ENCODE measurements at regions not wholly inside any gene's neighbourhood (a gene's known extent, or its start where the extent isn't known, plus 50 kb on each side); places are given as distances from the start of the nearest gene placed in this dataset.

DNA sequence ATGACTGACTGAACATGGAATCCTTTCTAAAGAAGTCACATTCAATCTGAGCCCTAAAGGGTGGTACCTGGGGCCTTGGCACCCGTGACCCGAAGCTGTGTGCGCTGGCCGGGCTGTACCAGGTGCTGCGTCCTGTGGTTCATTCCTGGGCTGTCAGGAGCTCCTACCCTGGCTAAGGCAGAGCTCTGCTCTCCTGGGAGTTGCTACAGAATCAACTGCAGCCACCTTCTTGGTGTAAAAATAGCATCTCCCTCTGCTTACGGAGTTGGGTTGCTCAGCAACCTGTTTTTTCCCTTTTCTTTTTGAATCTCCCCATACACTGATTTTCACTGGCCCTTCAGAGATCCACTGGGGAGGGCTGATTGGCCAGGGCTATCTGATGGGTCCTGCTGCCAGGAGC, 236.6 kb upstream of the PDE10A start:
- no peak for TF ChIP-seq JUND (IDR thresholded peaks at IDR 0.05; ENCODE audit: low read depth)
- in situ Hi-C loops (cut with HindIII; ENCODE audit: low pct_unique_long_range_greater_than_20kb, low sequenced_read_pairs): no loop called here
- DNase-seq (ENCODE audit: low read depth in 1 of 2, low spot score in 1 of 2): no peak

DNA sequence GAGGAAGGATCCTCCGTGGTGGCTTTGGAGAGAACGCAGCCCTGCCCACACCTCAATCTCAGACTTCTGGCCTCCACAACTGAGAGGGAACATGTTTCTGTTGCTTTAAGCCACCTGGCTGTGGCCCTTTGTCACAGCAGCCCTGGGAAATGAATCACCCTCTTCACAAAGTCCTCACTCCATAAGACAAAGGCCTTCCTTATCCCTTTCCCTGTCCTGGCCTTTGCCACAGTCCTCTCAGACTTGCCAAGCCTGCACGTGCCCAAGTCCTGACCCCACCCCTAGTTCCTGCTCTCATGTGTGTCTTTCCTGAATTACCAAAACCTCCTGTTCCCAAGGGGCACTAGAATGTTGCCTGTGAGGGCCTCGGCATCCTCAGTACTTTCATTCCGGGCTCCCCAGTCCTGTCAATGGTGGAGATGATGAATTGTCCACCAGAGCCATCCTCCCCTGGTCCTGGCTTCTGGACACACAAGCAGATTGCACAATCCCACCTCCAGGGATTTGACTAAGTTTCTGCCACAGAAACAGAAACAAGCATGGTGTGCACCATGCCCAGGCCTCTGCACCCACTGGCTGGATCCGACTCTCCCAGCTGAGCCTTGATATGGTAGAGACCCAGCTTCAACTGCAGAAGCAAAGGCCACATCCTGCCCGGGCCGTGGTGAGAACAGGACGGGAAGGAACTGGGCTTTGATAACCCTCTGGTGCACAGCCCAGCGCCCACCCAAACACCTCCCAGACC, 232.6 kb upstream of the PDE10A start:
- in situ Hi-C loops (cut with HindIII; ENCODE audit: low pct_unique_long_range_greater_than_20kb, low sequenced_read_pairs): no loop called here
- no peak for DNase-seq (ENCODE audit: low read depth in 1 of 2, low spot score in 1 of 2)
- TF ChIP-seq JUND (IDR thresholded peaks at IDR 0.05; ENCODE audit: low read depth): no peak

DNA sequence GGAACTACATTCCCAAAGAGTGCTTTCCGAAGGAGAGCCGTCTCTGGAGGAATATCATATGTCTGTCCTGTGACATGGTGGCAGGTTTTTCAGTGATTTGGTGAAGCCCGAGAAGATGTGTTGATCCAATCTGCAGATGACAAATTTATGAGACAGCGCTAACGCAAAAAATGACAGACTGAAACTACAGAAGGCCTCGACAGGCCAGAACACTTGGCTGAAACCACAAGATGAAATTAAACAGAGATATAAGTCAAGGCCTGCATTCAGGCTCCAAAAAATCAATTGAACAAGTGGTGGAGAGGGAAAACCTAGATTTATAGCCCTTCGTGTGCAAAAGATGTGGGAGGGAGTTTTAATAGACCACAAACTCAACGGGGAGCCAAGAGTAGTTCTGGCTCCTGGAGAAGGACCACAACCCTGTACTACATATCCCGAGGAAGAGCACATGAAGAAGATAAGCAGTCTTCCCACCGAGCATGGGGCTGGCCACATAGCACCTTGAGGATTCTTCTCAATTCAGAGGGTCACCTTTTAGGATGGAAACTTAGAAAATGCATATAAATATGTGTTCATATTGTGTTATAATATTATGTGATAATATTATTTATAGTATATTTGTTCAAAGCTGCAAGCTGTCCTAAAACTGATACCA, 231.3 kb upstream of the PDE10A start:
- in situ Hi-C loops (cut with HindIII; ENCODE audit: low pct_unique_long_range_greater_than_20kb, low sequenced_read_pairs): no loop called here
- TF ChIP-seq JUND (IDR thresholded peaks at IDR 0.05; ENCODE audit: low read depth): no peak

DNA sequence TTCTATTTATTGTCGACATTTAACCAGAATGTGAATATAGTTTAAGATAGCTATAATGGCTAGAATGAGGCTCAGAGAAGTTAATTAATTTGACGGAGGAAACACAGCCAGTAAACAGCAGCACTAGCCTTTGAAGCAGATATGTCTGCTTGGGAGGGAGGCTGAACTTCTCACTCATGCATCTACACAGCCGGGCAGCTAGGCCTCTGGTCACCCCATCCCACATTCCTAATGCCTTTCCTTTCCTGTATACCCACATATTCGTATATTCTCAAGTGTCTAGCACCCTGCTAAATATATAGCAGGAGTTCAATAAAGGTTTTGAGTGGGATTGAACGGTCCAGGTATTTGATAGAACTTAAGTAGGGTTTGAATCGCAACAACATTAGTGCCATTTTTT, 230.4 kb upstream of the PDE10A start:
- TF ChIP-seq JUND (IDR thresholded peaks at IDR 0.05; ENCODE audit: low read depth): no peak
- in situ Hi-C loops (cut with HindIII; ENCODE audit: low pct_unique_long_range_greater_than_20kb, low sequenced_read_pairs): no loop called here
- no peak for DNase-seq (ENCODE audit: low read depth in 1 of 2, low spot score in 1 of 2)

More for the DNA sequence above, 231.3 kb upstream of the PDE10A start:
- no peak for DNase-seq (ENCODE audit: low read depth in 1 of 2, low spot score in 1 of 2)

DNA sequence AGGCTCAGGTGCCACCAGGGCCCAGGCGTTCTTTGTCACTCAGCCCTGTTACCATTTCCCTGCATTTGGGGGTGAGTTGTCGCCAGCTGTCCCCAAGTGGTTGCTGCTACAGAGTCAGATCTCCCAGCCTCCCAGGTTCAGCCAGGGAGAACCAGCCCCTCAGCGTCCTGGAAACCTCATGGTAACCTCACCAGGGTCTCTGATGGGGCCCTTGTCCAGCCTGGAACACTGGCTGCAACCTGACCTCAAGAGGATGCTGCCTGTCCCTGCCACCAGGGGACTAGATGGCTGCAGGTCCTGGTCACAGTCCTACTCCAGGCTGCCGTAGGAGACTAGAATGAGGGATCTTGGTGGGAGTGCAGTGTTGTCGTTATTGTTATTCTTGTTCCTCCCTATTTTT, 228.3 kb upstream of the PDE10A start:
- in situ Hi-C loops (cut with HindIII; ENCODE audit: low pct_unique_long_range_greater_than_20kb, low sequenced_read_pairs): no loop called here
- TF ChIP-seq JUND (IDR thresholded peaks at IDR 0.05; ENCODE audit: low read depth): no peak
- no peak for DNase-seq (ENCODE audit: low read depth in 1 of 2, low spot score in 1 of 2)

DNA sequence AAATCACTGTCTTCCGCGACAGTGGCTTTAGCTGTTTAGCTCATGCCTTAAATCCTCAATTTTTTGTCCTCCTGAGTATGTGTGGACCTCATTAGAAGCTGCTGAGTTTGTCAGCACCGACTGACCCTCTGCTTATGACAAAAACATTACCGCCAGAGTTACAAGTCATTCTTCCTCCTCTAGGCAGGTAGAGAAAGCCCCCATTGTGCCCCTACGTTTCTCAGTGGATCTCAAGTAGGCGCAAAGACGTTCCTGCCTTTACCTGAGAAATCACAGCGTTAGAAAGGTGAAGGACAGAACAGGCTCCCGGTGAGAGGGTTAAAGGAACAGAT, 227.3 kb upstream of the PDE10A start:
- TF ChIP-seq JUND (IDR thresholded peaks at IDR 0.05; ENCODE audit: low read depth): no peak
- in situ Hi-C loops (cut with HindIII; ENCODE audit: low pct_unique_long_range_greater_than_20kb, low sequenced_read_pairs): no loop called here
- DNase-seq (ENCODE audit: low read depth in 1 of 2, low spot score in 1 of 2): no peak

DNA sequence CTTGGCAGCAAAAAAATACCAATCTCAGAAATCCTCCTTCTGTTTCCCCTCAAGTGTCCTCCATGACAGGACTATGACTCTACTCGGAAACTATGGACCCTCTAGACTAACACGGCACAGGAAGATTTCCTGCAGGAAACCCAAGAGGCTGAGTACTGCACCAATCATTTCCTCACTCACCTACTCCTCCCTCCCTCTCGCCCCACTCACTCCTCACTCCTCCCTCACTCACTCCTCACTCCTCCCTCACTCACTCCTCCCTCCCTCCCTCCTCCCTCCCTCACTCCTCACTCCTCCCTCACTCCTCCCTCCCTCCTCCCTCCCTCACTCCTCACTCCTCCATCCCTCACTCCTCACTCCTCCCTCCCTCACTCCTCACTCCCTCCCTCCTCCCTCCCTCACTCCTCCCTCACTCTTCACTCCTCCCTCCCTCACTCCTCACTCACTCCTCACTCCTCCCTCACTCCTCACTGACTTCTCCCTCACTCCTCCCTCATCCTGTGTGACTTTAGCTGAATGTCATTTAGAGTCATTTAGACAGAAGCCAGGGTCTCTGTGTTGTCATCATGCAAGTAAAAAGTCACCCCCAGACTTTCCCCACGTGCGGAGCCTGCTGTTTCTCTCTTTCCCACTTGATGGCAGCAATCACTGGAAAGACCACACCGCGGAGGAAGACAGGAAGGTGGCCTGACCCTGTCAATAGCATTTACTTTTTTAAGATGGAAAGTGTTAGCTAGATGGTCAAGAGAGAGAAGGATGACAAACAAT, 226.8 kb upstream of the PDE10A start:
- TF ChIP-seq JUND (IDR thresholded peaks at IDR 0.05; ENCODE audit: low read depth): no peak
- in situ Hi-C loops (cut with HindIII; ENCODE audit: low pct_unique_long_range_greater_than_20kb, low sequenced_read_pairs): no loop called here
- DNase-seq (ENCODE audit: low read depth in 1 of 2, low spot score in 1 of 2): peak; percentile 22 to 57

DNA sequence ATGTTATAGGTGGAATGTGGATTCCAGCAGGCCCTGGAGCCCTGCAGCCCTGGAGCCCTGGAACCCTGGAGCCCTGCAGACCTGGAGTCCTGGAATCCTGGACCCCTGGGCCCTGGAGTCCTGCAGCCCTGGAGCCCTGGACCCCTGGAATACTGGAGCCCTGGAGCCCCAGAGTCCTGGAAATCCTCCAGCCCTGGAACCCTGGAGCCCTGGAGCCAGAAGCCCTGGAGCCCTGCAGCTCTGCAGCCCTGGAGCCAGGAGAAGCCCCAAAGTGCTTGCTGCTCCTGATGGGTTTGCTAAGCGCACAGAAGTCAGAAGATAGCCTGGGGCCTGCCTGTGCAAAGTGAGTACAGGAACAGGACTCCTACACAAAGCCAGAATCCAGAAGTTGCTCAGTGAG, 223.1 kb upstream of the PDE10A start:
- in situ Hi-C loops (cut with HindIII; ENCODE audit: low pct_unique_long_range_greater_than_20kb, low sequenced_read_pairs): no loop called here
- DNase-seq (ENCODE audit: low read depth in 1 of 2, low spot score in 1 of 2): no peak
- TF ChIP-seq JUND (IDR thresholded peaks at IDR 0.05; ENCODE audit: low read depth): no peak

DNA sequence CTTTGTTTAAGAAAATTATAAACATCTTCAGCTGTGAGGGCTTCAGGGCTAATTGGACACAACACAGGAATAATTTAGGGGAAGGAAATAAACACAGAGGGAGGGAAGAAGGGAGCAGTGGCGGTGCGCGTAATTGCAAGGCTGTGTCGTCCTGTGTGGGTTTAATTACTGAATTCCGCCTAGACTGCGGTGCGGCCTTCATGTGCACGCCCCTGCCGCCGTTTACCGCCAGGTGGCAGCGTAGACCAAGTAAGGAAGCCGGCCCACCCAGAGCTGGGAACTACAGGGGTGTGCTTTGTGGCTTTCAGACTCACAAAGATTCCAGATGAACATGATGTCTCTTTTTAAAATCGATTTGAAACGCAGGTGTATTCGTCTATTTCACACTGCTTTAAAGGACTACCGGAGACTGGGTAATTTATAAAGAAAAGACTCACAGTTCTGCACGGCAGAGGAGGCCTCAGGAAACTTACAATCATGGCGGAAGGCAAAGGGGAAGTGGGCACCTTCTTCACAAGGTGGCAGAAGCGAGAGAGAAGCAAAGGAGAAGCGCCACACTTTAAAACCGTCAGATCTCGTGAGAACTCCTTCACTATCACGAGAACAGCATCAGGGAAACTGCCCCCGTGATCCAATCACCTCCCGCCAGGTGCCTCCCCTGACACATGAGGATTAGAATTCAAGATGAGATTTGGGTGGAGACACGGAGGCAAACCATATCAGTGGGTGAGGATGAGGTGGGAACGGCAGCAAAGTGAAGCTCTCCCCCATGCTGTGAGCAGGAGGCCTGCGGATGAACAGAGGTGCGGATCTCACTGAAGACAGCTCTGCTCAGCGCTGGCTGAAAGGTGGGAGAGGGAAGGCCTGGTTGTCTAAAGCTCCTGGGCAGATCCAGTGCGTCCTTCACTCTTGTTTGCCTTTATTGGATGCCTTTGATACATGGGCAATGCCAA, 222.0 kb upstream of the PDE10A start:
- no peak for TF ChIP-seq JUND (IDR thresholded peaks at IDR 0.05; ENCODE audit: low read depth)
- DNase-seq (ENCODE audit: low read depth in 1 of 2, low spot score in 1 of 2): peak; percentile 28 to 66
- in situ Hi-C loops (cut with HindIII; ENCODE audit: low pct_unique_long_range_greater_than_20kb, low sequenced_read_pairs): no loop called here

DNA sequence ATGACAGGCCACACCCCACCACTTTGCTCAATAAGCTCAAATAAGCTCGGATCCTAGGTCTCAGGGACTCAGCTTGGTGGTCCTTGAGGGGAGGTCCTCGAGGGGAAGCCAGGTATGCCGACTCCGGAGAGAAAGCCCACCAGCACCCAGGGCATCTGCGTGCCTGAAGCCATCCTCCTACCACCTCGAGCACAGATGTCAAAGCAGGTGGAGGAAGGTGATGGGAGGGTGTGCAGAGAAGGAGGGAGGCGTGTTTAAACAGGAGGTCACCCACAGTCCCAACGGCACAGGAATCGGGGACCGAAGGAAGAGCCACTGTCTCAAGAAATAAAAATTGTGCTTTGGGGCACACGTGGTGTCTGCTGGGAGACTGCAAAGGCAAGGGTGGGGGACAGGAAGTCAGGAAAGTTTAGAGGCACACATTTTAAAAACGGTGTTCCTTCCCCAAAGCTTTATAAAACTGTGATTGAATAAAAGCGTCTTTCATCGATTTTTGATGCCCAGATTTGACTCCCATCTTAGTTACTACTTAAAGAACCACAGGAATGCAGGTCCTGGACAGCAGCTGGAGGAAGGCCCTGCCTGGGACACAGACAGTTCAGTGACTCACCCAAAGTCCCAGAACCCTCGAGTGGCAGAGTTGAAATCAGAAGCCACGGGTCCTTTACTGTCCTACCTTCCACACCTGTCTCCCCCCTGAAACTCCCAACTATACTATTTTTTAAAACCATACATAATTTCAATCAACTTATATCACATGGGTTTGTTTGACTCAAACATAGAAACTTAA, 221.0 kb upstream of the PDE10A start:
- no peak for TF ChIP-seq JUND (IDR thresholded peaks at IDR 0.05; ENCODE audit: low read depth)
- in situ Hi-C loops (cut with HindIII; ENCODE audit: low pct_unique_long_range_greater_than_20kb, low sequenced_read_pairs): no loop called here
- DNase-seq (ENCODE audit: low read depth in 1 of 2, low spot score in 1 of 2): no peak

DNA sequence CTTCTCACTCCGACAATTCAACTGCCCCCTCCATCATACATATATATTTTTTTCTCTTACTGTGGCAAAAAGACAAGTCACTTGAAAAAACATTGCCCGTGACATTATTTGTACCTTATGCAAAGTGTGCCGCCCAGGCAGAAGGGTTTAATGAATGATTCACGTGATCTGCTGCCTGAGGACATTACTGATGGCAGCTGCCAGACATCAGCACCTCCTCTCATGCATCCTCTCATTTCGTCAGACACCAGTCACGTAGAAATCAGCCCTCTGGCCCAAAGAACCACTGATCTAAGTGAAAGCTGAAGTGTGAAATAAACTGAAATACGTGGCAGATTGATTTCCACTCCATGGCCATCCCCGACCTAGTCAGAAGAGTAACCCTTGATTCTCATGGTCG, 218.8 kb upstream of the PDE10A start:
- TF ChIP-seq JUND (IDR thresholded peaks at IDR 0.05; ENCODE audit: low read depth): no peak
- in situ Hi-C loops (cut with HindIII; ENCODE audit: low pct_unique_long_range_greater_than_20kb, low sequenced_read_pairs): no loop called here
- DNase-seq (ENCODE audit: low read depth in 1 of 2, low spot score in 1 of 2): no peak

Measured in T47D (cell line).